ENCODE measurements at regions not wholly inside any gene's neighbourhood (a gene's known extent, or its start where the extent isn't known, plus 50 kb on each side); places are given as distances from the start of the nearest gene placed in this dataset.

- no peak overlapping the region for H2BK5ac ChIP-seq (ENCODE audit: low read depth, low read length, poor library complexity)
- H3K4me3 ChIP-seq (ENCODE audit: low read depth, low read length) = no peak overlapping the region
- WGBS (ENCODE audit: extremely low coverage, insufficient coverage, insufficient read length) = no CpG with 5 or more reads among the region's 2 CpGs
- no peak overlapping the region for H3K23ac ChIP-seq (ENCODE audit: low read length)
- no peak overlapping the region for H2AK5ac ChIP-seq (ENCODE audit: low read length)
- H3K9me3 ChIP-seq (ENCODE audit: insufficient read depth, low read depth, low read length) = peaks cover 2% of the 10 kb centered on the region
- no peak overlapping the region for H4K12ac ChIP-seq (ENCODE audit: low read depth, low read length)
- H4K8ac ChIP-seq (ENCODE audit: low read depth, low read length) = no peak overlapping the region
- no peak overlapping the region for H2BK120ac ChIP-seq (ENCODE audit: insufficient read depth, low read length, poor library complexity)
- no peak overlapping the region for H3K9ac ChIP-seq (ENCODE audit: low read length)
- H2AFZ ChIP-seq (ENCODE audit: insufficient read depth, low read length, poor library complexity) = no peak overlapping the region
- no peaks in the 10 kb centered on the region for H3K79me2 ChIP-seq (ENCODE audit: control insufficient read depth, insufficient read depth, low read length, poor library complexity)
- no peaks in the 10 kb centered on the region for H3K36me3 ChIP-seq (ENCODE audit: control insufficient read depth in 1 of 2, insufficient read depth in 2 of 2, low read length in 2 of 2)
- H3K4ac ChIP-seq (ENCODE audit: low read depth, low read length) = no peak overlapping the region
- no peaks in the 10 kb centered on the region for H3K27me3 ChIP-seq (ENCODE audit: insufficient read depth, low read length)
- H3K27ac ChIP-seq (ENCODE audit: low read depth, low read length) = no peak overlapping the region
- H3K79me1 ChIP-seq (ENCODE audit: low read length) = no peaks in the 10 kb centered on the region
- H2BK12ac ChIP-seq (ENCODE audit: low read length) = no peak overlapping the region
- DNase-seq = no peak
- H3K4me2 ChIP-seq (ENCODE audit: low read length) = no peak overlapping the region
- H4K91ac ChIP-seq (ENCODE audit: low read depth, low read length) = no peak overlapping the region
- no peak overlapping the region for H3K18ac ChIP-seq (ENCODE audit: low read length)
- H3K4me1 ChIP-seq (ENCODE audit: control insufficient read depth in 1 of 2, insufficient read depth in 2 of 2, low read length in 2 of 2) = peaks cover 0 to 6% of the 10 kb centered on the region in 2 experiments
- H3K14ac ChIP-seq (ENCODE audit: low read length) = no peak overlapping the region
Observed at GRCh38 chr5:175811589-175811988, 59.8 kb upstream of the CPLX2 start.

- peaks cover 0 to 6% of the 10 kb centered on the region in 2 experiments for H3K4me1 ChIP-seq (ENCODE audit: control insufficient read depth in 1 of 2, insufficient read depth in 2 of 2, low read length in 2 of 2)
- H4K91ac ChIP-seq (ENCODE audit: low read depth, low read length) = no peak overlapping the region
- H3K4me2 ChIP-seq (ENCODE audit: low read length) = no peak overlapping the region
- no peak overlapping the region for H3K9ac ChIP-seq (ENCODE audit: low read length)
- H3K79me1 ChIP-seq (ENCODE audit: low read length) = no peaks in the 10 kb centered on the region
- H3K9me3 ChIP-seq (ENCODE audit: insufficient read depth, low read depth, low read length) = peaks cover 2% of the 10 kb centered on the region
- H3K4me3 ChIP-seq (ENCODE audit: low read depth, low read length) = no peak overlapping the region
- no peak overlapping the region for H2BK5ac ChIP-seq (ENCODE audit: low read depth, low read length, poor library complexity)
- no peak overlapping the region for H3K27ac ChIP-seq (ENCODE audit: low read depth, low read length)
- no CpG with 5 or more reads among the region's 4 CpGs for WGBS (ENCODE audit: extremely low coverage, insufficient coverage, insufficient read length)
- no peak overlapping the region for H2BK12ac ChIP-seq (ENCODE audit: low read length)
- H4K12ac ChIP-seq (ENCODE audit: low read depth, low read length) = no peak overlapping the region
- no peak overlapping the region for H3K14ac ChIP-seq (ENCODE audit: low read length)
- no peaks in the 10 kb centered on the region for H3K36me3 ChIP-seq (ENCODE audit: control insufficient read depth in 1 of 2, insufficient read depth in 2 of 2, low read length in 2 of 2)
- H4K8ac ChIP-seq (ENCODE audit: low read depth, low read length) = no peak overlapping the region
- no peak overlapping the region for H3K4ac ChIP-seq (ENCODE audit: low read depth, low read length)
- no peak for DNase-seq
- no peak overlapping the region for H2AFZ ChIP-seq (ENCODE audit: insufficient read depth, low read length, poor library complexity)
- no peak overlapping the region for H2BK120ac ChIP-seq (ENCODE audit: insufficient read depth, low read length, poor library complexity)
- H3K79me2 ChIP-seq (ENCODE audit: control insufficient read depth, insufficient read depth, low read length, poor library complexity) = no peaks in the 10 kb centered on the region
- H3K23ac ChIP-seq (ENCODE audit: low read length) = no peak overlapping the region
- H3K27me3 ChIP-seq (ENCODE audit: insufficient read depth, low read length) = no peaks in the 10 kb centered on the region
- H2AK5ac ChIP-seq (ENCODE audit: low read length) = no peak overlapping the region
- H3K18ac ChIP-seq (ENCODE audit: low read length) = no peak overlapping the region
Observed at GRCh38 chr5:175813943-175814630, 57.3 kb upstream of the CPLX2 start.

- no peak overlapping the region for H2BK12ac ChIP-seq (ENCODE audit: low read length)
- no peaks in the 10 kb centered on the region for H3K79me1 ChIP-seq (ENCODE audit: low read length)
- peaks cover 2% of the 10 kb centered on the region for H3K9me3 ChIP-seq (ENCODE audit: insufficient read depth, low read depth, low read length)
- DNase-seq = peak; percentile 6 to 18
- no peak overlapping the region for H2AK5ac ChIP-seq (ENCODE audit: low read length)
- H3K14ac ChIP-seq (ENCODE audit: low read length) = no peak overlapping the region
- no peak overlapping the region for H3K27ac ChIP-seq (ENCODE audit: low read depth, low read length)
- H3K4me3 ChIP-seq (ENCODE audit: low read depth, low read length) = no peak overlapping the region
- no peak overlapping the region for H2BK120ac ChIP-seq (ENCODE audit: insufficient read depth, low read length, poor library complexity)
- no peaks in the 10 kb centered on the region for H3K36me3 ChIP-seq (ENCODE audit: control insufficient read depth in 1 of 2, insufficient read depth in 2 of 2, low read length in 2 of 2)
- H4K12ac ChIP-seq (ENCODE audit: low read depth, low read length) = no peak overlapping the region
- H3K23ac ChIP-seq (ENCODE audit: low read length) = no peak overlapping the region
- no peaks in the 10 kb centered on the region for H3K27me3 ChIP-seq (ENCODE audit: insufficient read depth, low read length)
- H2BK5ac ChIP-seq (ENCODE audit: low read depth, low read length, poor library complexity) = no peak overlapping the region
- no peak overlapping the region for H4K91ac ChIP-seq (ENCODE audit: low read depth, low read length)
- H3K18ac ChIP-seq (ENCODE audit: low read length) = no peak overlapping the region
- no CpG with 5 or more reads among the region's 10 CpGs for WGBS (ENCODE audit: extremely low coverage, insufficient coverage, insufficient read length)
- no peak overlapping the region for H4K8ac ChIP-seq (ENCODE audit: low read depth, low read length)
- H3K4me2 ChIP-seq (ENCODE audit: low read length) = no peak overlapping the region
- H2AFZ ChIP-seq (ENCODE audit: insufficient read depth, low read length, poor library complexity) = no peak overlapping the region
- H3K4me1 ChIP-seq (ENCODE audit: control insufficient read depth in 1 of 2, insufficient read depth in 2 of 2, low read length in 2 of 2) = peaks cover 0 to 6% of the 10 kb centered on the region in 2 experiments
- no peak overlapping the region for H3K9ac ChIP-seq (ENCODE audit: low read length)
- H3K79me2 ChIP-seq (ENCODE audit: control insufficient read depth, insufficient read depth, low read length, poor library complexity) = no peaks in the 10 kb centered on the region
- H3K4ac ChIP-seq (ENCODE audit: low read depth, low read length) = no peak overlapping the region
Observed at GRCh38 chr5:175814691-175815090, 56.7 kb upstream of the CPLX2 start.

- WGBS (ENCODE audit: extremely low coverage, insufficient coverage, insufficient read length) = no CpG with 5 or more reads among the region's 9 CpGs
- no peaks in the 10 kb centered on the region for H3K79me1 ChIP-seq (ENCODE audit: low read length)
- H3K36me3 ChIP-seq (ENCODE audit: control insufficient read depth in 1 of 2, insufficient read depth in 2 of 2, low read length in 2 of 2) = no peaks in the 10 kb centered on the region
- no peak overlapping the region for H3K4me3 ChIP-seq (ENCODE audit: low read depth, low read length)
- H2AK5ac ChIP-seq (ENCODE audit: low read length) = no peak overlapping the region
- H3K23ac ChIP-seq (ENCODE audit: low read length) = no peak overlapping the region
- DNase-seq = no peak
- H3K4ac ChIP-seq (ENCODE audit: low read depth, low read length) = no peak overlapping the region
- H3K9ac ChIP-seq (ENCODE audit: low read length) = no peak overlapping the region
- no peaks in the 10 kb centered on the region for H3K27me3 ChIP-seq (ENCODE audit: insufficient read depth, low read length)
- no peak overlapping the region for H3K14ac ChIP-seq (ENCODE audit: low read length)
- no peak overlapping the region for H4K8ac ChIP-seq (ENCODE audit: low read depth, low read length)
- H4K12ac ChIP-seq (ENCODE audit: low read depth, low read length) = no peak overlapping the region
- H3K18ac ChIP-seq (ENCODE audit: low read length) = no peak overlapping the region
- H3K79me2 ChIP-seq (ENCODE audit: control insufficient read depth, insufficient read depth, low read length, poor library complexity) = no peaks in the 10 kb centered on the region
- no peak overlapping the region for H2BK12ac ChIP-seq (ENCODE audit: low read length)
- H3K9me3 ChIP-seq (ENCODE audit: insufficient read depth, low read depth, low read length) = peaks cover 2% of the 10 kb centered on the region
- no peak overlapping the region for H2AFZ ChIP-seq (ENCODE audit: insufficient read depth, low read length, poor library complexity)
- no peak overlapping the region for H4K91ac ChIP-seq (ENCODE audit: low read depth, low read length)
- H3K27ac ChIP-seq (ENCODE audit: low read depth, low read length) = no peak overlapping the region
- H2BK5ac ChIP-seq (ENCODE audit: low read depth, low read length, poor library complexity) = no peak overlapping the region
- H3K4me1 ChIP-seq (ENCODE audit: control insufficient read depth in 1 of 2, insufficient read depth in 2 of 2, low read length in 2 of 2) = peaks cover 0 to under 1% of the 10 kb centered on the region in 2 experiments
- H2BK120ac ChIP-seq (ENCODE audit: insufficient read depth, low read length, poor library complexity) = no peak overlapping the region
- H3K4me2 ChIP-seq (ENCODE audit: low read length) = no peak overlapping the region
Observed at GRCh38 chr5:175815126-175815913, 56.1 kb upstream of the CPLX2 start.
